Thyroid gland (tissue), 4 donors: ENCODE measurements at regions not wholly inside any gene's neighbourhood (a gene's known extent, or its start where the extent isn't known, plus 50 kb on each side); places are given as distances from the start of the nearest gene placed in this dataset.

ENCODE experiments used
- DNase-seq, 2 donors: peaks; one replicate each; pipeline ENCODE4 v3.0.0-alpha.2; 2019
- H3K27ac ChIP-seq, 3 donors: fragments of 200-600 bp; sonication (generic); 1 replicate in 2 of 3; 2 replicates in 1 of 3; pipeline ENCODE4 v1.5.1; 2016 to 2019; ENCODE audit warnings: mild to moderate bottlenecking in 1 of 3, moderate library complexity in 1 of 3
- H3K27me3 ChIP-seq: fragments of 200-600 bp; sonication (generic); one replicate; pipeline ENCODE4 v1.5.1; 2019
- H3K36me3 ChIP-seq, 2 donors: fragments of 200-600 bp; sonication (generic); one replicate each; pipeline ENCODE4 v1.5.1; 2016 to 2019
- H3K4me1 ChIP-seq, 2 donors: fragments of 200-600 bp; sonication (generic); one replicate each; pipeline ENCODE4 v1.5.1; 2017 to 2019
- H3K4me3 ChIP-seq, 3 donors: fragments of 200-600 bp; sonication (generic); replicated peaks in 1 of 3; 1 replicate in 2 of 3; 2 replicates in 1 of 3; pipeline ENCODE4 v1.5.1; 2016; ENCODE audit warnings: mild to moderate bottlenecking in 1 of 3
- H3K9me3 ChIP-seq: fragments of 200-600 bp; sonication (generic); one replicate; pipeline ENCODE4 v1.5.1; 2017
- CTCF ChIP-seq, 6 experiments: fragments of 200-600 bp in 3 of 6; fragments of 450-650 bp in 3 of 6; sonication (generic) in 3 of 6; IDR thresholded peaks; one replicate each; pipeline ENCODE4 v1.5.1; 2016 to 2019; ENCODE audit warnings: antibody characterized with exemption in 6 of 6, mild to moderate bottlenecking in 2 of 6, inconsistent platforms in 1 of 6, moderate library complexity in 1 of 6
- POLR2A ChIP-seq, 2 donors: fragments of 450-650 bp; IDR thresholded peaks; one replicate each; pipeline ENCODE4 v1.6.1; 2017; ENCODE audit warnings: antibody characterized with exemption in 2 of 2, mild to moderate bottlenecking in 2 of 2, moderate library complexity in 1 of 2
- WGBS, 2 donors: methylation state at CpG; one replicate each; pipeline ENCODE4 v1.1.5; 2017; 5-methylcytosine and 5-hydroxymethylcytosine counted together
- intact Hi-C: fragments of 100-400 bp; cut with DNase I; formaldehyde crosslinking; loops from one replicate; pipeline ENCODE4 v1.15.1; 2023

- H3K27me3 ChIP-seq: no peaks in the 10 kb centered on the region
- TF ChIP-seq POLR2A (IDR thresholded peaks at IDR 0.05) (no peak), CTCF (IDR thresholded peaks at IDR 0.05) (no peak)
- no peak for DNase-seq
- no peaks in the 10 kb centered on the region for H3K4me1 ChIP-seq
- WGBS, 2 donors: 75 to 82% methylated on average over 1 of the region's 1 CpG
- intact Hi-C loops: no loop called here
- no peak overlapping the region for H3K27ac ChIP-seq
- H3K36me3 ChIP-seq: no peaks in the 10 kb centered on the region
- no peak overlapping the region for H3K4me3 ChIP-seq
- no peaks in the 10 kb centered on the region for H3K9me3 ChIP-seq
Observed at GRCh38 chr2:13649918-13650317, 933.2 kb downstream of the TRIB2 start.

GRCh38 chr2:13650586-13651180 lies 933.9 kb downstream of the TRIB2 start:
- H3K27ac ChIP-seq: no peak overlapping the region
- WGBS, 2 donors: 56 to 66% methylated on average over 3 of the region's 3 CpGs
- intact Hi-C loops: no loop called here

GRCh38 chr2:13651684-13652131 lies 935.0 kb downstream of the TRIB2 start:
- H3K27ac ChIP-seq: no peak overlapping the region
- H3K4me3 ChIP-seq: no peak overlapping the region
- TF ChIP-seq CTCF (IDR thresholded peaks at IDR 0.05) (no peak), POLR2A (IDR thresholded peaks at IDR 0.05) (no peak)
- no peaks in the 10 kb centered on the region for H3K4me1 ChIP-seq
- DNase-seq: no peak
- intact Hi-C loops: no loop called here
- no peaks in the 10 kb centered on the region for H3K27me3 ChIP-seq
- no peaks in the 10 kb centered on the region for H3K9me3 ChIP-seq
- no peaks in the 10 kb centered on the region for H3K36me3 ChIP-seq

More at GRCh38 chr2:13650586-13651180, 933.9 kb downstream of the TRIB2 start:
- DNase-seq: no peak
- no peaks in the 10 kb centered on the region for H3K36me3 ChIP-seq
- H3K27me3 ChIP-seq: no peaks in the 10 kb centered on the region
- no peaks in the 10 kb centered on the region for H3K4me1 ChIP-seq
- H3K9me3 ChIP-seq: no peaks in the 10 kb centered on the region
- TF ChIP-seq CTCF (IDR thresholded peaks at IDR 0.05) (no peak), POLR2A (IDR thresholded peaks at IDR 0.05) (no peak)
- no peak overlapping the region for H3K4me3 ChIP-seq

- no peak for DNase-seq
- TF ChIP-seq CTCF (IDR thresholded peaks at IDR 0.05) (no peak), POLR2A (IDR thresholded peaks at IDR 0.05) (no peak)
Observed at GRCh38 chr2:13652531-13653313, 936.0 kb downstream of the TRIB2 start.

GRCh38 chr2:13654416-13654815 lies 937.7 kb downstream of the TRIB2 start:
- no peaks in the 10 kb centered on the region for H3K27me3 ChIP-seq
- no peak overlapping the region for H3K4me3 ChIP-seq
- H3K9me3 ChIP-seq: no peaks in the 10 kb centered on the region
- no peak overlapping the region for H3K27ac ChIP-seq
- H3K36me3 ChIP-seq: no peaks in the 10 kb centered on the region
- intact Hi-C loops: no loop called here
- no peaks in the 10 kb centered on the region for H3K4me1 ChIP-seq
- no peak for TF ChIP-seq CTCF (IDR thresholded peaks at IDR 0.05)
- no peak for DNase-seq

More at GRCh38 chr2:13652531-13653313, 936.0 kb downstream of the TRIB2 start:
- no peak overlapping the region for H3K4me3 ChIP-seq
- H3K36me3 ChIP-seq: no peaks in the 10 kb centered on the region
- no peaks in the 10 kb centered on the region for H3K9me3 ChIP-seq
- no peaks in the 10 kb centered on the region for H3K4me1 ChIP-seq
- 60 to 65% methylated on average over 2 of the region's 2 CpGs for WGBS, 2 donors
- H3K27ac ChIP-seq: no peak overlapping the region
- intact Hi-C loops: no loop called here
- no peaks in the 10 kb centered on the region for H3K27me3 ChIP-seq
